ENCODE measurements at regions not wholly inside any gene's neighbourhood (a gene's known extent, or its start where the extent isn't known, plus 50 kb on each side); places are given as distances from the start of the nearest gene placed in this dataset.

DNA sequence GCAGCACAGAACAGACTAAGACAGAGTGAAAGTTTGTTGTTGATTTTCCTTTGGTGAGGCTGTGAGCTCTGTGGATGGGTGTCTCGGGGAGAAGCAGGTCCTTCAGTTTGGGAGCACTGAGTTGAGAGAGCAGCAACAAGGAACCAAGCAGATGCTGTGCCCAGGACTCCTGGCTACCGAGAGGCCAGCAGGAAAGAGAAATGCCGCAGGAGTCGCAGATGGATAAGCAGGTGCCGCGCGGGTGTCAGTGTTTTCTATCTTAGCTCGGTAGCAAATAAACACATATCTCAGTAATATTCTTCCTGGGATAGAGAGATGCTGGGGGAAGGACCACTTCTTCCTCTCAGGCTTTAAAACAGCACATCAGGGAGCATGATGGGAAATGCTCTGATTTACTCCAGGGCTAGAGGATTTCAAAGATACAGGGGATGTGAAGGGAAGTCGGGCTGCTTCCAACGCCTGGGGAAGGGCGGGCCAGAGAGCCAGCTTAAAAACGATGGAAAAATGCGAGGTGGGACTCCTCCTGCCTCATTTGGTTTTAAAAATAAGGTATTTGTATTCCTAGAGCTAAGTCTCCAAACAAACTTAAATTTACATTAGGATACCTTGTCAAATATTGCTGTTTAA lies 470.7 kb upstream of the B3GAT1 start:
- DNase-seq: no peak
- TF ChIP-seq GATA1 (IDR thresholded peaks at IDR 0.05; ENCODE audit: low read depth, low read length) (no peak), POLR2A (IDR thresholded peaks at IDR 0.05; ENCODE audit: low read length) (no peak)

DNA sequence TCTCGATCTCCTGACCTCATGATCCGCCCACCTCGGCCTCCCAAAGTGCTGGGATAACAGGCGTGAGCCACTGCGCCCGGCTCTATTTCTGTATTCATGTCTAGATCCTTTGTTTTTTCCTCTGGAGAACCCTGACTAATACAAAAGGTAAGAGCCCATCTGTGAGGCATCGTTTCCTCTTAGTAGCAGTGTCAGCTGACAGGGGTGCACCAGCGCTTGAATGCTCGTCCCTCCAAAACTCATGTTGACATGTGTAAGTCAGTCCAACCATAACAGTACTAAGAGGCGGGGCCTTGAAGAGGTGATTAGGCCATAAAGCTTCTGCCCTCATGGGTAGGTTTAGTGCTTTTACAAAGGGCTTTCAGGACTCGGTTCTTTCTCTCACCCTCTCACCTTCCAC lies 470.1 kb upstream of the B3GAT1 start:
- no peak for DNase-seq
- TF ChIP-seq GATA1 (IDR thresholded peaks at IDR 0.05; ENCODE audit: low read depth, low read length): no peak
- no peak for TF ChIP-seq POLR2A (IDR thresholded peaks at IDR 0.05; ENCODE audit: low read length)

- no peak for DNase-seq
- TF ChIP-seq GATA1 (IDR thresholded peaks at IDR 0.05; ENCODE audit: low read depth, low read length) (no peak), POLR2A (IDR thresholded peaks at IDR 0.05; ENCODE audit: low read length) (no peak)
These were observed 468.7 kb upstream of the B3GAT1 start for GRCh38 chr11:134880788-134881187.

- no peak for DNase-seq
- TF ChIP-seq GATA1 (IDR thresholded peaks at IDR 0.05; ENCODE audit: low read depth, low read length) (no peak), POLR2A (IDR thresholded peaks at IDR 0.05; ENCODE audit: low read length) (no peak)
These were observed 467.9 kb upstream of the B3GAT1 start for GRCh38 chr11:134879931-134880330.

DNA sequence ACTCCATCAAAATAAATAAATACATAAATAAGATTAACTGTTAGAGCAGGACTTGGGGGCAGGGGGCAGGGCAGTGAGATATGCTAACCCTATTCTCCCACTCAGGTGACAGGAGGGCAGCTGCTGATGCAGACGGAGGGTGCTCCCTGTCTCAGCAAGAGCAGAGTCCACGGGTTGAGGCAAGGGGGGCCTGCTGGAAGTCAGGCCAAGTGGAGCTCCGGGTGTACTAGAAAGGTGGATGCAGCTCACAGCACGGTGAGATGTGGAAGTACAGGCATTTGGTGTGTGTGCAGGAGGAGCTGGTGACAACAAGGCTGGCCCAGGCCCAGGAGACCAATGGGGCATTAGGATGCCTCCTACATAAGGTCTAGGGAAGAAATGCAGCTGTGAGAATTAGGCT lies 467.3 kb upstream of the B3GAT1 start:
- TF ChIP-seq POLR2A (IDR thresholded peaks at IDR 0.05; ENCODE audit: low read length): no peak
- TF ChIP-seq GATA1 (IDR thresholded peaks at IDR 0.05; ENCODE audit: low read depth, low read length): no peak
- DNase-seq: no peak

DNA sequence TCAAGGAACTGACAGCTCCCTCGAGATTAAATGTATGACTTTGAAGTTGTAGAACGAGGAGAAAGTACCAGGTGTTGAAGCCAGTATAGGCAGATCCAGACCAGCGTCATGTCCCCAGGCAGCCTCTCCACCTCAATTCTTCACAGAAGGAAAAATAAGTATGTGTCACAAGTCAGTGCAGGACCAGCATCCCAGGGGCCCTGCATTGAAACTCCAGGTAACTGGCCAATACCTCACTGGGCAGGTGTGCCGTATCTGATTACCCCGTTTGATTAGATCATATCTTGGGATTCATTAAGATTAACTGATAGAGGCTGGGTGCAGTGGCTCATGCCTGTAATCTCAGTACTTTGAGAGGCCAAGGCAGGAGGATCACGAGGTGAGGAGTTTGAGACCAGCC lies 466.7 kb upstream of the B3GAT1 start:
- no peak for TF ChIP-seq GATA1 (IDR thresholded peaks at IDR 0.05; ENCODE audit: low read depth, low read length)
- no peak for TF ChIP-seq POLR2A (IDR thresholded peaks at IDR 0.05; ENCODE audit: low read length)
- no peak for DNase-seq

DNA sequence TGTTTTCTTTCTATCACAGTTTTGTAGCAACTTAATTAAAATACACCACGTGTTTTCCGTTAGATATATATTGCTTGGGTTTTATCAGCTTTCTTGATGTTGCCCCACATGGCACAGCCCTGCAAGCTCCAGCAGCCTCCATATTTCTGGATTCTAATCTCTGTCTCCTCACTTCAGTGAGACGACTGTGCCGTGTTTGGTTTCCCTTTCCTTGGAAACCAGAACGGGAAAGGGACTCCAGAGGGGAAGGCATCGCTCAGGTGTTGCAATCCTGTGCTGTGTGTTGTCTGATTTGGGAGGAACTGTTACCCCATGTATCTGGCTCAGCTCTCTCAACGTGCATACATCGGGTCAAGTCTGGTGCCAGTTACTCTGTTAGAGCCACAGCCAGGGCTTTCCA lies 464.2 kb upstream of the B3GAT1 start:
- no peak for DNase-seq
- TF ChIP-seq GATA1 (IDR thresholded peaks at IDR 0.05; ENCODE audit: low read depth, low read length) (no peak), POLR2A (IDR thresholded peaks at IDR 0.05; ENCODE audit: low read length) (no peak)

GRCh38 chr11:134866981-134867675 lies 455.1 kb upstream of the B3GAT1 start:
- no peak for DNase-seq
- no peak for TF ChIP-seq POLR2A (IDR thresholded peaks at IDR 0.05; ENCODE audit: low read length)
- no peak for TF ChIP-seq GATA1 (IDR thresholded peaks at IDR 0.05; ENCODE audit: low read depth, low read length)

- no peak for DNase-seq
- TF ChIP-seq POLR2A (IDR thresholded peaks at IDR 0.05; ENCODE audit: low read length) (no peak), GATA1 (IDR thresholded peaks at IDR 0.05; ENCODE audit: low read depth, low read length) (no peak)
These were observed 454.2 kb upstream of the B3GAT1 start for GRCh38 chr11:134866215-134866614.

- TF ChIP-seq POLR2A (IDR thresholded peaks at IDR 0.05; ENCODE audit: low read length): no peak
- no peak for TF ChIP-seq GATA1 (IDR thresholded peaks at IDR 0.05; ENCODE audit: low read depth, low read length)
- no peak for DNase-seq
These were observed 452.9 kb upstream of the B3GAT1 start for GRCh38 chr11:134864968-134865305.

DNA sequence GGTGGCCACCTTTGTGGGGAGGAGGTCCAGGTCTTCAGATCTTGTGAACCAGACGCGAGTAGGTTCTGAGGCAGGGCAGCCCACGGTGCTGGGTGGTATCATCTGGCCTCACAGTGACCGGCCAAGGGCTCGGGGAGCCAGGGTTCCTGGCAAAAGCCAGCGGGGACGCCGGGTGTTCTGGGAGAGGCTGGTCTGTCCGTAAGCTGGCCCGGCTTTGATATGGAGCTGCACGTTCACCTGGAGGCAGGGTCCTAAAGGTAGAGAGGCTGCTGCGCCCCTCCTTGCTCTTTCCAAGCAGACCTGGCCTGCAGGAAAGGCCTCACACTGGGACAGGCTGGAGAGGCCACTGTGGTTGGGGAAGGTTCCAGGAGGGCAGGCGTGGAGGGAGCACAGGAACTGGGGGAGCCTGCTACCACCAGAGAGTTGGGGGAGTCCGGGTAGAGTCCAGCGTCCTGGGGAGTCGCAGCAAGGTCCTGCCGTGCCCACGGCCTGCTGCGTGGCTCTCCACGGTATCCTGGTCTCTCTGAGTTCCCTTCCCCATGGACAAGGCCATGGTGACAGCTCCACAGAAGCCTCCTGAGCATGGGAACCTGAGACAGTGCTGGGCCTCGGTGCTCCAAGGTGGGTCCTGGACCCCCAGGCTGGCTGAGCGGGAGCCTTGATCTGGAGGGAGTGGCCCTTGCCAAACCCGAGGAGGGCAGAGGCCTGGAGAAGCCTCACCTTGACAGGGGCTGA lies 452.4 kb upstream of the B3GAT1 start:
- DNase-seq: no peak
- no peak for TF ChIP-seq GATA1 (IDR thresholded peaks at IDR 0.05; ENCODE audit: low read depth, low read length)
- TF ChIP-seq POLR2A (IDR thresholded peaks at IDR 0.05; ENCODE audit: low read length): no peak

DNA sequence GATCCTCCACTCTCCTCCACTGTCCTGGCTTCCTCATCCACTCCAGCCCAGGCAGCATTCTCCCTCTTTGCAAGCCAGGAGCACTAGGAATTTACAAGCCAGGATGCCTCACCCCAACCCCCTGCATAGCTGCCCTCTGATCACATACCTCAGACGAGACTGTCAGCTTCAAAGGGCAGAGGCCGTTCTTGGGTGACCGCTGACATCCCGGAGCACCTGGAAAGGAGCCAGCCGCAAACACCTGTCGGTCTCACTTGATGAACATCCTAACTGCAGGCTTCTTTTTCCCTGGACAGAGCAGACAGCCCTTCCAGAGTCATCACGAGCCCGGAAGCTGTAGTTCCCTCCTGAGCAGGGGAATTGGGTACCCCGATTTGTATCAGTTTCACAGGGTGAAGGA lies 451.3 kb upstream of the B3GAT1 start:
- no peak for DNase-seq
- TF ChIP-seq GATA1 (IDR thresholded peaks at IDR 0.05; ENCODE audit: low read depth, low read length) (no peak), POLR2A (IDR thresholded peaks at IDR 0.05; ENCODE audit: low read length) (no peak)

GRCh38 chr11:134862587-134863195 lies 450.6 kb upstream of the B3GAT1 start:
- no peak for TF ChIP-seq GATA1 (IDR thresholded peaks at IDR 0.05; ENCODE audit: low read depth, low read length)
- TF ChIP-seq POLR2A (IDR thresholded peaks at IDR 0.05; ENCODE audit: low read length): no peak
- DNase-seq: no peak

DNA sequence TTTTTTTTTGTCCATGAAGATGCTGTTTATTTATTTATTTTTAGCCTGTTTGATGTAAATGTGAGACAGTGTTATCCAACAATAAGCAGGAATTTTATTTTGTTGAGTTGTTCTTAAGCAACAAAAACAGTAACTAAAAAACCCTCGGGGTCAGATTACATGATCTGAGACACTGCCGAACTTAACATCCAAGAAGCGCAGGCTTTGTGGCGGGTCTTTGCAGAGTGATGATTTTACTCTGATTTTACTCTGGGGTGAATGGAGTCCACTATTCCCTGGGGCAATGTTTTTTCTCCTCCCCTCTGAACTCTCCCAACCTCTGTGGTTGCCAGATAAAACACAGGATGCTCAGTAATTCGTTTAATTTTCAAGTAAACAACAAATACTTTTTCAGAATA lies 450.1 kb upstream of the B3GAT1 start:
- TF ChIP-seq POLR2A (IDR thresholded peaks at IDR 0.05; ENCODE audit: low read length) (no peak), GATA1 (IDR thresholded peaks at IDR 0.05; ENCODE audit: low read depth, low read length) (no peak)
- no peak for DNase-seq
